ENCODE measurements at regions not wholly inside any gene's neighbourhood (a gene's known extent, or its start where the extent isn't known, plus 50 kb on each side); places are given as distances from the start of the nearest gene placed in this dataset.

- Mint-ChIP-seq H3K4me1 (no peaks in the 10 kb centered on the region), H3K27ac (no peak overlapping the region), H3K36me3 (no peaks in the 10 kb centered on the region), H3K4me3 (no peak overlapping the region), H3K27me3 (no peaks in the 10 kb centered on the region), H3K9me3 (peaks cover 0 to 15% (median 6%) of the 10 kb centered on the region in 8 donors)
- intact Hi-C loops (cut with micrococcal nuclease), result no loop called here
- CTCF ChIA-PET (ENCODE audit: partially characterized antibody), result no interaction called here
- no peaks in the 10 kb centered on the region for H3K27me3 ChIP-seq (ENCODE audit: insufficient read depth, low read length)
- H3K27ac ChIP-seq (ENCODE audit: low read depth, low read length), result no peak overlapping the region
- no peak for DNase-seq
- POLR2A ChIA-PET (ENCODE audit: partially characterized antibody), result no interaction called here
- H3K4me1 ChIP-seq (ENCODE audit: insufficient read depth, low read length), result no peaks in the 10 kb centered on the region
- H3K9me3 ChIP-seq (ENCODE audit: control insufficient read depth in 1 of 2, low read length in 2 of 2), result no peaks in the 10 kb centered on the region
- H3K36me3 ChIP-seq (ENCODE audit: insufficient read depth, low read length), result no peaks in the 10 kb centered on the region
- H3K4me3 ChIP-seq (ENCODE audit: low read length in 2 of 2), result no peak overlapping the region
These were observed 455.6 kb upstream of the RARB start for GRCh38 chr3:24972491-24972890.

DNA sequence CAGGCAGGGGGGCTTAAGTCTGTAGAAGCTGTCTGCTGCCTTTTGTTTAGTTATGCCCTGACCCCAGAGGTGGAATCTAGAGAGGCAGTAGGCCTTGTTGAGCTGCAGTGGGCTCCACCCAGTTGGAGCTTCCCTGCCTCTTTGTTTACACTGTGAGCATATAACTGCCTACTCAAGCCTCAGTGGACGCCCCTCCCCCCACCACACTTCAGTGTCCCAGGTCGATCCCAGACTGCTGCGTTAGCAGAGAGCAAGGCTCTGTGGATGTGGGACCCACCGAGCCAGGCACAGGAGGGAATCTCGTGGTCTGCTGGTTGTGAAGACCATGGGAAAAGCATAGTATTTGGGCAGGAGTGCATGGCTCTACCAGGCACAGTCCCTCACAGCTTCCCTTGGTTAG is 446.8 kb upstream of the RARB start:
- H3K27me3 ChIP-seq (ENCODE audit: insufficient read depth, low read length), result no peaks in the 10 kb centered on the region
- ChIA-PET POLR2A (ENCODE audit: partially characterized antibody) (no interaction called here), CTCF (ENCODE audit: partially characterized antibody) (no interaction called here)
- H3K4me3 ChIP-seq (ENCODE audit: low read length in 2 of 2), result no peak overlapping the region
- no peaks in the 10 kb centered on the region for H3K9me3 ChIP-seq (ENCODE audit: control insufficient read depth in 1 of 2, low read length in 2 of 2)
- H3K9me3 Mint-ChIP-seq, result peaks cover 0 to 30% (median 9%) of the 10 kb centered on the region in 8 donors
- no peak overlapping the region for H3K27ac Mint-ChIP-seq
- no peaks in the 10 kb centered on the region for H3K4me1 ChIP-seq (ENCODE audit: insufficient read depth, low read length)
- no peaks in the 10 kb centered on the region for H3K4me1 Mint-ChIP-seq
- H3K36me3 Mint-ChIP-seq, result no peaks in the 10 kb centered on the region
- no peaks in the 10 kb centered on the region for H3K36me3 ChIP-seq (ENCODE audit: insufficient read depth, low read length)
- intact Hi-C loops (cut with micrococcal nuclease), result no loop called here
- H3K27ac ChIP-seq (ENCODE audit: low read depth, low read length), result no peak overlapping the region
- DNase-seq, result no peak
- no peaks in the 10 kb centered on the region for H3K27me3 Mint-ChIP-seq
- no peak overlapping the region for H3K4me3 Mint-ChIP-seq

GRCh38 chr3:24981924-24982323 is 446.1 kb upstream of the RARB start:
- H3K27ac Mint-ChIP-seq, result no peak overlapping the region
- Histone ChIP-seq H3K36me3 (ENCODE audit: insufficient read depth, low read length) (no peaks in the 10 kb centered on the region), H3K4me1 (ENCODE audit: insufficient read depth, low read length) (no peaks in the 10 kb centered on the region), H3K27me3 (ENCODE audit: insufficient read depth, low read length) (no peaks in the 10 kb centered on the region), H3K27ac (ENCODE audit: low read depth, low read length) (no peak overlapping the region), H3K9me3 (ENCODE audit: control insufficient read depth in 1 of 2, low read length in 2 of 2) (no peaks in the 10 kb centered on the region), H3K4me3 (ENCODE audit: low read length in 2 of 2) (no peak overlapping the region)
- H3K27me3 Mint-ChIP-seq, result no peaks in the 10 kb centered on the region
- peaks cover 0 to 28% (median 9%) of the 10 kb centered on the region in 8 donors for H3K9me3 Mint-ChIP-seq
- H3K36me3 Mint-ChIP-seq, result no peaks in the 10 kb centered on the region
- CTCF ChIA-PET (ENCODE audit: partially characterized antibody), result no interaction called here
- intact Hi-C loops (cut with micrococcal nuclease), result no loop called here
- POLR2A ChIA-PET (ENCODE audit: partially characterized antibody), result no interaction called here
- no peak overlapping the region for H3K4me3 Mint-ChIP-seq
- no peaks in the 10 kb centered on the region for H3K4me1 Mint-ChIP-seq
- DNase-seq, result no peak

DNA sequence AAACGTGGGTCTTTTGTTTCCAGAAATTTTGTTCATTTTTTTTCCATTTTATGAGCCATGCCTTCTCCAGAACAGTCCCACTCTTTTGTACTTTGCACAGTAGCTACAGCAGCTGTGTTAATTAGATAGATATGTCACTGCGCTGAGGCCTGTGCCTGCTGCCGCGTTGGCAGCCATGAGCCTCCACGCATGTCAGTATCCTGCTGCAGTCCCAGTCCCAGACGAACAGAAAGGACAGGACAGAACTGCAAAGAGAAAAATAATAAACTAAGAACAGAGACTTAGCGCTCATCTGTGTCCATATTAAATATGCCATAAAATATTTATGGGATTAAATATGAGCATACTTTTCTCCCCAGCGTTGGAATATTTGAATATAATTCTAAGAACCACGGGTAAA is 442.4 kb upstream of the RARB start:
- Histone ChIP-seq H3K27ac (ENCODE audit: low read depth, low read length) (no peak overlapping the region), H3K4me3 (ENCODE audit: low read length in 2 of 2) (no peak overlapping the region), H3K27me3 (ENCODE audit: insufficient read depth, low read length) (no peaks in the 10 kb centered on the region), H3K4me1 (ENCODE audit: insufficient read depth, low read length) (no peaks in the 10 kb centered on the region), H3K36me3 (ENCODE audit: insufficient read depth, low read length) (no peaks in the 10 kb centered on the region), H3K9me3 (ENCODE audit: control insufficient read depth in 1 of 2, low read length in 2 of 2) (no peaks in the 10 kb centered on the region)
- POLR2A ChIA-PET (ENCODE audit: partially characterized antibody), result no interaction called here
- peaks cover 0 to 9% (median 0%) of the 10 kb centered on the region in 8 donors for H3K9me3 Mint-ChIP-seq
- intact Hi-C loops (cut with micrococcal nuclease), result no loop called here
- H3K36me3 Mint-ChIP-seq, result no peaks in the 10 kb centered on the region
- CTCF ChIA-PET (ENCODE audit: partially characterized antibody), result no interaction called here
- no peak overlapping the region for H3K4me3 Mint-ChIP-seq
- no peak overlapping the region for H3K27ac Mint-ChIP-seq
- no peaks in the 10 kb centered on the region for H3K4me1 Mint-ChIP-seq
- DNase-seq, result no peak
- no peaks in the 10 kb centered on the region for H3K27me3 Mint-ChIP-seq

DNA sequence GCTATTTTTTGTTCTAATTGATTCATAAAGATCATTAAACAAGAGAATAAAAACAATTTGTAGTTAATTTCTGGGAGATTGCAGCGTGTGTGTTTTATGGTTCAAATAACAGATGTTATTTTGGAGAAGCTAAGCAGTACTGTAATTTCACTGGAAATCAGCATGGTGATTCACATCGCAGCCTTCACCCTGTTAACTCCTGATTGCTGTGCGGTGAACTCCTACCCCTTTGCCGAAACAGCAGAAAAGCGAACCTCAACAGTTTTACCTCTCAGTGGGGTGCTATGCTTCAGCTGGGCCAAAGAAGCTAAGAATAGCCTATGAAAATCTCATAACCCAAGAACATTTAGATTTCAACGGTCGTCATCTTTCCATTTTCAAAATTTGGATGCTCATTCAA is 441.5 kb upstream of the RARB start:
- no peaks in the 10 kb centered on the region for H3K4me1 ChIP-seq (ENCODE audit: insufficient read depth, low read length)
- H3K9me3 ChIP-seq (ENCODE audit: control insufficient read depth in 1 of 2, low read length in 2 of 2), result no peaks in the 10 kb centered on the region
- POLR2A ChIA-PET (ENCODE audit: partially characterized antibody), result no interaction called here
- H3K4me3 ChIP-seq (ENCODE audit: low read length in 2 of 2), result no peak overlapping the region
- DNase-seq, result no peak
- H3K9me3 Mint-ChIP-seq, result peaks cover 0 to 7% (median 3%) of the 10 kb centered on the region in 8 donors
- no peaks in the 10 kb centered on the region for H3K27me3 ChIP-seq (ENCODE audit: insufficient read depth, low read length)
- no peak overlapping the region for H3K27ac ChIP-seq (ENCODE audit: low read depth, low read length)
- H3K27me3 Mint-ChIP-seq, result no peaks in the 10 kb centered on the region
- no peaks in the 10 kb centered on the region for H3K36me3 Mint-ChIP-seq
- no peaks in the 10 kb centered on the region for H3K36me3 ChIP-seq (ENCODE audit: insufficient read depth, low read length)
- no peak overlapping the region for H3K4me3 Mint-ChIP-seq
- no peaks in the 10 kb centered on the region for H3K4me1 Mint-ChIP-seq
- intact Hi-C loops (cut with micrococcal nuclease), result no loop called here
- H3K27ac Mint-ChIP-seq, result no peak overlapping the region
- CTCF ChIA-PET (ENCODE audit: partially characterized antibody), result no interaction called here

DNA sequence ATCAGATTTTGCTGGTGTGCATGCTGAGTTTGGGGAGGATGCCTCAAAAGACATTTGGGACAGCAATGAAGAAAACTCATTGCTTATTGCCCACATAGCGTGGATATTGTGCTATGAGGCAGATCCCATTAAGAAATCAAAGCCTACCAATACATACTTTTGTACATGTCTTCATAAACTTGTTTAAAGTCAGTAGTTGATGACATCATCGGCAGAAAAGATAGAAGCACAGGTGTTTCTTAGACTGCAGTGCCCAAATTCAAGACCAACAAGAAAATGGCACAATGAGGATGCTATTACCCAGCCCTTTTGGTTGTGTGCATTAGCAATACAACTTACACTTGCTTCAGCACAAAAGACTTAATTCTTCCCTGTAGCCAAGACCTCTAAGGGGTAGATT is 428.7 kb upstream of the RARB start:
- Mint-ChIP-seq H3K9me3 (peaks cover 0 to 14% (median 4%) of the 10 kb centered on the region in 8 donors), H3K36me3 (no peaks in the 10 kb centered on the region), H3K27ac (no peak overlapping the region), H3K27me3 (peaks cover 0 to 1% of the 10 kb centered on the region in 2 donors), H3K4me3 (no peak overlapping the region), H3K4me1 (no peaks in the 10 kb centered on the region)
- Histone ChIP-seq H3K4me1 (ENCODE audit: insufficient read depth, low read length) (no peaks in the 10 kb centered on the region), H3K9me3 (ENCODE audit: control insufficient read depth in 1 of 2, low read length in 2 of 2) (no peaks in the 10 kb centered on the region), H3K27ac (ENCODE audit: low read depth, low read length) (no peak overlapping the region), H3K27me3 (ENCODE audit: insufficient read depth, low read length) (no peaks in the 10 kb centered on the region), H3K36me3 (ENCODE audit: insufficient read depth, low read length) (no peaks in the 10 kb centered on the region), H3K4me3 (ENCODE audit: low read length in 2 of 2) (no peak overlapping the region)
- POLR2A ChIA-PET (ENCODE audit: partially characterized antibody), result no interaction called here
- intact Hi-C loops (cut with micrococcal nuclease), result no loop called here
- no peak for DNase-seq
- CTCF ChIA-PET (ENCODE audit: partially characterized antibody), result no interaction called here

- no peaks in the 10 kb centered on the region for H3K36me3 ChIP-seq (ENCODE audit: insufficient read depth, low read length)
- no peaks in the 10 kb centered on the region for H3K27me3 ChIP-seq (ENCODE audit: insufficient read depth, low read length)
- H3K9me3 Mint-ChIP-seq, result peaks cover 0 to 7% (median 2%) of the 10 kb centered on the region in 8 donors
- H3K4me3 Mint-ChIP-seq, result no peak overlapping the region
- intact Hi-C loops (cut with micrococcal nuclease), result no loop called here
- CTCF ChIA-PET (ENCODE audit: partially characterized antibody), result no interaction called here
- no peaks in the 10 kb centered on the region for H3K4me1 ChIP-seq (ENCODE audit: insufficient read depth, low read length)
- no peak for DNase-seq
- H3K27ac Mint-ChIP-seq, result no peak overlapping the region
- H3K4me1 Mint-ChIP-seq, result no peaks in the 10 kb centered on the region
- peaks cover 0 to 1% of the 10 kb centered on the region in 2 donors for H3K27me3 Mint-ChIP-seq
- H3K4me3 ChIP-seq (ENCODE audit: low read length in 2 of 2), result no peak overlapping the region
- H3K27ac ChIP-seq (ENCODE audit: low read depth, low read length), result no peak overlapping the region
- H3K36me3 Mint-ChIP-seq, result no peaks in the 10 kb centered on the region
- POLR2A ChIA-PET (ENCODE audit: partially characterized antibody), result no interaction called here
- H3K9me3 ChIP-seq (ENCODE audit: control insufficient read depth in 1 of 2, low read length in 2 of 2), result no peaks in the 10 kb centered on the region
These were observed 427.0 kb upstream of the RARB start for GRCh38 chr3:25000971-25001591.

DNA sequence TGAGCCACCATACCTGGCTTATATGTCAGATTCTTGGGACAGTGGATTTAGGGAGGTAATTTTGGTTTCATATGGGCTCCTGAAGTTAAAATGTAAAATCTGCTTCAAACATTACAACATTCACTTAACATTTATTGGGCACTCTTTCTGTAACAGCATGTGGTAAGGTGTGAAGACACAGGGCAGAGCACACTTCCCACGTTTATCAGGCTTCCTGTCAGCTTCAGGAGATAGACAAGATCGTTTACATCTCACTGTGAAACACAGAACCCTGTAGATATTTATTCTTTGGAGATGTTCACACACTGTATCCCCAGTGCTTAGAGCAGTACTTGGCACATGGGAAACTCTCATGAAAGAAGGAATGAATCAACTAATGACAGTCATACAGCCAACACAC is 426.0 kb upstream of the RARB start:
- H3K36me3 Mint-ChIP-seq, result no peaks in the 10 kb centered on the region
- POLR2A ChIA-PET (ENCODE audit: partially characterized antibody), result no interaction called here
- no peaks in the 10 kb centered on the region for H3K9me3 ChIP-seq (ENCODE audit: control insufficient read depth in 1 of 2, low read length in 2 of 2)
- peaks cover 0 to 5% (median 2%) of the 10 kb centered on the region in 8 donors for H3K9me3 Mint-ChIP-seq
- H3K27ac ChIP-seq (ENCODE audit: low read depth, low read length), result no peak overlapping the region
- no peaks in the 10 kb centered on the region for H3K27me3 ChIP-seq (ENCODE audit: insufficient read depth, low read length)
- H3K4me3 ChIP-seq (ENCODE audit: low read length in 2 of 2), result no peak overlapping the region
- CTCF ChIA-PET (ENCODE audit: partially characterized antibody), result no interaction called here
- no peak overlapping the region for H3K4me3 Mint-ChIP-seq
- no peak overlapping the region for H3K27ac Mint-ChIP-seq
- no peaks in the 10 kb centered on the region for H3K36me3 ChIP-seq (ENCODE audit: insufficient read depth, low read length)
- H3K4me1 ChIP-seq (ENCODE audit: insufficient read depth, low read length), result no peaks in the 10 kb centered on the region
- intact Hi-C loops (cut with micrococcal nuclease), result no loop called here
- DNase-seq, result no peak
- H3K27me3 Mint-ChIP-seq, result peaks cover 0 to 1% of the 10 kb centered on the region in 2 donors
- no peaks in the 10 kb centered on the region for H3K4me1 Mint-ChIP-seq
